SK-N-MC (cell line): ENCODE measurements at regions not wholly inside any gene's neighbourhood (a gene's known extent, or its start where the extent isn't known, plus 50 kb on each side); places are given as distances from the start of the nearest gene placed in this dataset.

Source experiments
- EZH2 ChIP-seq: fragments of 200-600 bp; sonication (generic); IDR thresholded peaks from one replicate; pipeline ENCODE4 v1.6.1; 2017; ENCODE audit warnings: antibody characterized with exemption
- FOXP2 ChIP-seq: optimal IDR thresholded peaks from 2 replicates; pipeline ENCODE3; 2011; ENCODE audit warnings: mild to moderate bottlenecking, moderate library complexity; ENCODE audit not compliant: insufficient read depth; ENCODE audit errors: extremely low read length, control extremely low read depth
- POLR2AphosphoS5 ChIP-seq: IDR thresholded peaks from 2 replicates; pipeline ENCODE4 v1.6.1; 2012; ENCODE audit warnings: mild to moderate bottlenecking, low read depth, low read length, borderline replicate concordance

GRCh38 chr13:58960888-58961287, 1202.8 kb downstream of the DIAPH3 start:
- TF ChIP-seq POLR2AphosphoS5 (no peak), EZH2 (no peak), FOXP2 (no peak)
